ENCODE measurements at regions not wholly inside any gene's neighbourhood (a gene's known extent, or its start where the extent isn't known, plus 50 kb on each side); places are given as distances from the start of the nearest gene placed in this dataset.

- no peak overlapping the region for H2AFZ ChIP-seq (ENCODE audit: low read length)
- no peaks in the 10 kb centered on the region for H3K9me2 ChIP-seq (replicated peaks; ENCODE audit: low read depth, low read length)
- TF ChIP-seq EZH2phosphoT487 (IDR thresholded peaks at IDR 0.05; ENCODE audit: borderline replicate concordance) (no peak), CTCF (conservative IDR thresholded peaks at IDR 0.05; ENCODE audit: low read length) (no peak)
- no peaks in the 10 kb centered on the region for H3K36me3 ChIP-seq (ENCODE audit: insufficient read depth, low read length)
- no peaks in the 10 kb centered on the region for H3K79me2 ChIP-seq (ENCODE audit: insufficient read depth, low read length)
- no peak overlapping the region for H3K9ac ChIP-seq (ENCODE audit: low read depth, low read length, poor library complexity, severe bottlenecking)
- H3K27me3 ChIP-seq (ENCODE audit: insufficient read depth, low read length, poor library complexity, severe bottlenecking) = no peaks in the 10 kb centered on the region
- H3K9me3 ChIP-seq (ENCODE audit: insufficient read depth, low read depth, low read length) = no peaks in the 10 kb centered on the region
- H4K20me1 ChIP-seq (ENCODE audit: insufficient read depth, low read length, poor library complexity, severe bottlenecking) = no peaks in the 10 kb centered on the region
- H3F3A ChIP-seq (ENCODE audit: low read depth) = no peaks in the 10 kb centered on the region
- no peaks in the 10 kb centered on the region for H3K4me1 ChIP-seq (ENCODE audit: insufficient read depth, low read length, poor library complexity, severe bottlenecking)
- H3K4me3 ChIP-seq (ENCODE audit: low read length, poor library complexity, severe bottlenecking) = no peak overlapping the region
- H3K4me2 ChIP-seq (ENCODE audit: low read depth, low read length, poor library complexity, severe bottlenecking) = no peak overlapping the region
Measured at GRCh38 chr14:30134936-30135335, 207.3 kb upstream of the PRKD1 start.

GRCh38 chr14:30138567-30138966 is 210.9 kb upstream of the PRKD1 start:
- Histone ChIP-seq H3K4me1 (ENCODE audit: insufficient read depth, low read length, poor library complexity, severe bottlenecking) (no peaks in the 10 kb centered on the region), H3K9me2 (replicated peaks; ENCODE audit: low read depth, low read length) (no peaks in the 10 kb centered on the region), H2AFZ (ENCODE audit: low read length) (no peak overlapping the region), H4K20me1 (ENCODE audit: insufficient read depth, low read length, poor library complexity, severe bottlenecking) (no peaks in the 10 kb centered on the region), H3K9me3 (ENCODE audit: insufficient read depth, low read depth, low read length) (no peaks in the 10 kb centered on the region; the same call in 1 of the 2 replicates), H3K79me2 (ENCODE audit: insufficient read depth, low read length) (no peaks in the 10 kb centered on the region), H3K27me3 (ENCODE audit: insufficient read depth, low read length, poor library complexity, severe bottlenecking) (no peaks in the 10 kb centered on the region), H3K4me2 (ENCODE audit: low read depth, low read length, poor library complexity, severe bottlenecking) (no peak overlapping the region), H3K4me3 (ENCODE audit: low read length, poor library complexity, severe bottlenecking) (no peak overlapping the region), H3K36me3 (ENCODE audit: insufficient read depth, low read length) (no peaks in the 10 kb centered on the region), H3F3A (ENCODE audit: low read depth) (no peaks in the 10 kb centered on the region), H3K9ac (ENCODE audit: low read depth, low read length, poor library complexity, severe bottlenecking) (no peak overlapping the region)
- no peak for TF ChIP-seq EZH2phosphoT487 (IDR thresholded peaks at IDR 0.05; ENCODE audit: borderline replicate concordance)
- no peak for TF ChIP-seq CTCF (conservative IDR thresholded peaks at IDR 0.05; ENCODE audit: low read length)

GRCh38 chr14:30142216-30142615 is 214.6 kb upstream of the PRKD1 start:
- H3K27me3 ChIP-seq (ENCODE audit: insufficient read depth, low read length, poor library complexity, severe bottlenecking) = no peaks in the 10 kb centered on the region
- H3K9ac ChIP-seq (ENCODE audit: low read depth, low read length, poor library complexity, severe bottlenecking) = no peak overlapping the region
- no peaks in the 10 kb centered on the region for H3K9me2 ChIP-seq (replicated peaks; ENCODE audit: low read depth, low read length)
- TF ChIP-seq EZH2phosphoT487 (IDR thresholded peaks at IDR 0.05; ENCODE audit: borderline replicate concordance) (no peak), CTCF (conservative IDR thresholded peaks at IDR 0.05; ENCODE audit: low read length) (no peak)
- no peaks in the 10 kb centered on the region for H3F3A ChIP-seq (ENCODE audit: low read depth)
- no peaks in the 10 kb centered on the region for H4K20me1 ChIP-seq (ENCODE audit: insufficient read depth, low read length, poor library complexity, severe bottlenecking)
- no peaks in the 10 kb centered on the region for H3K4me1 ChIP-seq (ENCODE audit: insufficient read depth, low read length, poor library complexity, severe bottlenecking)
- no peaks in the 10 kb centered on the region for H3K36me3 ChIP-seq (ENCODE audit: insufficient read depth, low read length)
- H3K4me3 ChIP-seq (ENCODE audit: low read length, poor library complexity, severe bottlenecking) = no peak overlapping the region
- no peak overlapping the region for H3K4me2 ChIP-seq (ENCODE audit: low read depth, low read length, poor library complexity, severe bottlenecking)
- H3K9me3 ChIP-seq (ENCODE audit: insufficient read depth, low read depth, low read length) = no peaks in the 10 kb centered on the region; the same call in 1 of the 2 replicates
- H2AFZ ChIP-seq (ENCODE audit: low read length) = no peak overlapping the region
- H3K79me2 ChIP-seq (ENCODE audit: insufficient read depth, low read length) = no peaks in the 10 kb centered on the region

Measured in Loucy (cell line).